ENCODE measurements at regions not wholly inside any gene's neighbourhood (a gene's known extent, or its start where the extent isn't known, plus 50 kb on each side); places are given as distances from the start of the nearest gene placed in this dataset.

- no peak for DNase-seq (ENCODE audit: extremely low spot score, unreplicated experiment)
- no peak for TF ChIP-seq CTCF (IDR thresholded peaks at IDR 0.05)
- no peaks in the 10 kb centered on the region for H3K27me3 Mint-ChIP-seq (ENCODE audit: unreplicated experiment)
- peaks cover 26% of the 10 kb centered on the region for H3K36me3 Mint-ChIP-seq (ENCODE audit: unreplicated experiment)
- peaks cover 86% of the 10 kb centered on the region for H3K4me1 Mint-ChIP-seq (ENCODE audit: unreplicated experiment)
- H3K4me3 Mint-ChIP-seq (ENCODE audit: unreplicated experiment) = no peak overlapping the region
- no peaks in the 10 kb centered on the region for H3K9me3 Mint-ChIP-seq (ENCODE audit: unreplicated experiment)
- H3K27ac Mint-ChIP-seq (ENCODE audit: unreplicated experiment) = peak overlapping the region; percentile 77
Observed at GRCh38 chr1:198889101-198889500, 250.3 kb downstream of the PTPRC start.

DNA sequence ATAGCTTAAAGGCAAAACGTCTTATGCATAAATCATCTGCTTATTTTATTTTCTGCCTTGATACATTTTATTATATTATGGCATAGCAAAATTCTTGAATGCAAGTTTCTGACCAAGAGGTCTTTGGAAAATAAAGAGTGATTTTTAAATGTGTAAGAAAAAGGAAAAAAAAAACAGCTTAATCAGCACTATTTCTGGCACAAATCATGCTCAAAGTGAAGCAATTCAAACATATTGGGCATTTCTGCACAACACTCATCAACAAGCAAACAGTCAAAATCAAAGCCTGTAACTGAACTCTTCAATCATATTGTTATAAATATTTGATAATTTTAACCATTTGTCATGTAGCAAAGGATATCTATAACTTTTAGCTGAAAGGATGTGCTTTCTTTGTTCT, 250.9 kb downstream of the PTPRC start:
- Mint-ChIP-seq H3K36me3 (ENCODE audit: unreplicated experiment) (peaks cover 24% of the 10 kb centered on the region), H3K27ac (ENCODE audit: unreplicated experiment) (peak overlapping the region; percentile 77), H3K4me3 (ENCODE audit: unreplicated experiment) (no peak overlapping the region), H3K4me1 (ENCODE audit: unreplicated experiment) (peaks cover 91% of the 10 kb centered on the region), H3K27me3 (ENCODE audit: unreplicated experiment) (no peaks in the 10 kb centered on the region), H3K9me3 (ENCODE audit: unreplicated experiment) (no peaks in the 10 kb centered on the region)
- DNase-seq (ENCODE audit: extremely low spot score, unreplicated experiment) = no peak
- no peak for TF ChIP-seq CTCF (IDR thresholded peaks at IDR 0.05)

GRCh38 chr1:198890214-198890930, 251.5 kb downstream of the PTPRC start:
- Mint-ChIP-seq H3K27ac (ENCODE audit: unreplicated experiment) (peak overlapping the region; percentile 77), H3K36me3 (ENCODE audit: unreplicated experiment) (peaks cover 25% of the 10 kb centered on the region), H3K27me3 (ENCODE audit: unreplicated experiment) (no peaks in the 10 kb centered on the region), H3K9me3 (ENCODE audit: unreplicated experiment) (no peaks in the 10 kb centered on the region), H3K4me1 (ENCODE audit: unreplicated experiment) (peaks cover 89% of the 10 kb centered on the region), H3K4me3 (ENCODE audit: unreplicated experiment) (peak overlapping the region; percentile 28)
- no peak for DNase-seq (ENCODE audit: extremely low spot score, unreplicated experiment)
- no peak for TF ChIP-seq CTCF (IDR thresholded peaks at IDR 0.05)

DNA sequence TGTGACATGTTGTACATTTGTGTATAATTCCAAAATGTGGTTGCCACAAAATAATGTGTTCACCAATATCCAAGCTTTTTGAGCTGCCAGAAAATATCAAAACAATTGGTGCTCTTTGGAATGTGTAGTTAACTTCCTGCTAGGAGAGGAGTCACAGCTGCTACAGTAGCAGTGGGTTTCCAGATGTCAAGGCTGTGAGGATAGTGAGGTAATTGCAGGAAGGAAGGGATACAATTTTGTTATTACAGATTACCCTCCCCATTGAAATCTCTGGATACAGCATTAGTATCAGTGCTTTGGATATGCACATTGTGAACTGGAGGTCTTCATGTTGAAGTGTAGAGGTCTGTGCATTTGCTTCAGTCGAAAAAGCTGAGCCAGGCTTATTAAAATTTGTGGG, 253.2 kb downstream of the PTPRC start:
- Mint-ChIP-seq H3K9me3 (ENCODE audit: unreplicated experiment) (no peaks in the 10 kb centered on the region), H3K27me3 (ENCODE audit: unreplicated experiment) (no peaks in the 10 kb centered on the region), H3K36me3 (ENCODE audit: unreplicated experiment) (peaks cover 32% of the 10 kb centered on the region), H3K4me1 (ENCODE audit: unreplicated experiment) (peaks cover 78% of the 10 kb centered on the region), H3K27ac (ENCODE audit: unreplicated experiment) (peak overlapping the region; percentile 71), H3K4me3 (ENCODE audit: unreplicated experiment) (no peak overlapping the region)
- TF ChIP-seq CTCF (IDR thresholded peaks at IDR 0.05) = no peak
- DNase-seq (ENCODE audit: extremely low spot score, unreplicated experiment) = no peak

DNA sequence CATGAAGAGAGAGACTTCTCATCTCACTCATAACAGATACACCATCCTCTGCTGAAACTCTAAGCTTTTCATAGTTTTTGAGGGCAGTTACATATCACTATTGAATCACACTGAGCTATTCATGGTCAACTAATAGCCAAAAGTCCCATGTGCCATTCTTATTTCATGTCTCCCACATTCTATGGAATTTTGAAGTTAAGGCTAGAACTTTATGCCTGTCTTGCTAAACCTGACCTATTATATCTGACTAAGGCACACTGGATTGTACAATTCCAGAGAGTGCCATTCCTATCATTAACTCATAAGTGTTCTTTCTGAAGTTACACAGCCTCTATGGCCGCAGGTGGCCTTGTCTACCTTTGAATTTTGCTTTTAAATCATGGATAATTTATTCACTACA, 254.3 kb downstream of the PTPRC start:
- Mint-ChIP-seq H3K36me3 (ENCODE audit: unreplicated experiment) (peaks cover 34% of the 10 kb centered on the region), H3K4me1 (ENCODE audit: unreplicated experiment) (peaks cover 67% of the 10 kb centered on the region), H3K9me3 (ENCODE audit: unreplicated experiment) (no peaks in the 10 kb centered on the region), H3K27ac (ENCODE audit: unreplicated experiment) (peak overlapping the region; percentile 71), H3K27me3 (ENCODE audit: unreplicated experiment) (no peaks in the 10 kb centered on the region), H3K4me3 (ENCODE audit: unreplicated experiment) (no peak overlapping the region)
- no peak for TF ChIP-seq CTCF (IDR thresholded peaks at IDR 0.05)
- no peak for DNase-seq (ENCODE audit: extremely low spot score, unreplicated experiment)
